Lower leg skin (tissue), 3 donors: ENCODE measurements at regions not wholly inside any gene's neighbourhood (a gene's known extent, or its start where the extent isn't known, plus 50 kb on each side); places are given as distances from the start of the nearest gene placed in this dataset.

Experiments
- POLR2A ChIP-seq, 2 donors: fragments of 450-650 bp; IDR thresholded peaks; one replicate each; pipeline ENCODE4 v1.6.1; 2016 to 2017; ENCODE audit warnings: antibody characterized with exemption in 2 of 2, mild to moderate bottlenecking in 1 of 2, moderate library complexity in 1 of 2
- TF ChIP-seq, protein P1 (sequence below), 3 donors: fragments of 450-650 bp; IDR thresholded peaks; one replicate each; pipeline ENCODE4 v1.5.1; 2016; ENCODE audit warnings: antibody characterized with exemption in 3 of 3, mild to moderate bottlenecking in 3 of 3, moderate library complexity in 2 of 3

DNA sequence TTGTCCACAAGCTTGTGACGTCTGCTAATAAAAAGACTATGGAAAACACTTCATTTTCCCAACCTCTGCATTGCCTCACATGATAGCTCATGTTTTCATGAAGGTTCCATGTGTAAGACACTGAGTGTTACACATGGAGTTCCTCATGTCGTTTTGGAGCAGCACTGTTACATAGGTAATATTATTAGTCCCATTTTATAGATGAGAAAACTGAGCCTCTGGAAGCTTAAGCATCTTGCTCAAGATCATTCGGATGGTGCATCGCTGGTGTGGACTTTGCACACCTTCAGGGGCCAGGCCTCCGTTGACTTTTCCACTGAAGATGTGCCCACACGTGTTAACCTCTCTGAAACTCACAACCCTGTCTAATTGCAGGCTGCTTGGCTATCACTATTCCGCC lies 743.4 kb downstream of the UQCRFS1 start:
- TF ChIP-seq, protein P1, sequence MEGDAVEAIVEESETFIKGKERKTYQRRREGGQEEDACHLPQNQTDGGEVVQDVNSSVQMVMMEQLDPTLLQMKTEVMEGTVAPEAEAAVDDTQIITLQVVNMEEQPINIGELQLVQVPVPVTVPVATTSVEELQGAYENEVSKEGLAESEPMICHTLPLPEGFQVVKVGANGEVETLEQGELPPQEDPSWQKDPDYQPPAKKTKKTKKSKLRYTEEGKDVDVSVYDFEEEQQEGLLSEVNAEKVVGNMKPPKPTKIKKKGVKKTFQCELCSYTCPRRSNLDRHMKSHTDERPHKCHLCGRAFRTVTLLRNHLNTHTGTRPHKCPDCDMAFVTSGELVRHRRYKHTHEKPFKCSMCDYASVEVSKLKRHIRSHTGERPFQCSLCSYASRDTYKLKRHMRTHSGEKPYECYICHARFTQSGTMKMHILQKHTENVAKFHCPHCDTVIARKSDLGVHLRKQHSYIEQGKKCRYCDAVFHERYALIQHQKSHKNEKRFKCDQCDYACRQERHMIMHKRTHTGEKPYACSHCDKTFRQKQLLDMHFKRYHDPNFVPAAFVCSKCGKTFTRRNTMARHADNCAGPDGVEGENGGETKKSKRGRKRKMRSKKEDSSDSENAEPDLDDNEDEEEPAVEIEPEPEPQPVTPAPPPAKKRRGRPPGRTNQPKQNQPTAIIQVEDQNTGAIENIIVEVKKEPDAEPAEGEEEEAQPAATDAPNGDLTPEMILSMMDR (IDR thresholded peaks at IDR 0.05): no peak
- no peak for TF ChIP-seq POLR2A (IDR thresholded peaks at IDR 0.05)
